SKM-1 treated with dmso at 0.1 percent for 144 hours (cell line): ENCODE measurements at regions not wholly inside any gene's neighbourhood (a gene's known extent, or its start where the extent isn't known, plus 50 kb on each side); places are given as distances from the start of the nearest gene placed in this dataset.
"Not testable (repeated sequence)": the region's sequence is repeated elsewhere in the genome, so short reads cannot be mapped to it uniquely, and the experiment has no call there.

Source experiments
- DNase-seq: peaks from one replicate; lab custom pipeline; 2025; ENCODE audit not compliant: unreplicated experiment; lab: John Stamatoyannopoulos, UW

DNA sequence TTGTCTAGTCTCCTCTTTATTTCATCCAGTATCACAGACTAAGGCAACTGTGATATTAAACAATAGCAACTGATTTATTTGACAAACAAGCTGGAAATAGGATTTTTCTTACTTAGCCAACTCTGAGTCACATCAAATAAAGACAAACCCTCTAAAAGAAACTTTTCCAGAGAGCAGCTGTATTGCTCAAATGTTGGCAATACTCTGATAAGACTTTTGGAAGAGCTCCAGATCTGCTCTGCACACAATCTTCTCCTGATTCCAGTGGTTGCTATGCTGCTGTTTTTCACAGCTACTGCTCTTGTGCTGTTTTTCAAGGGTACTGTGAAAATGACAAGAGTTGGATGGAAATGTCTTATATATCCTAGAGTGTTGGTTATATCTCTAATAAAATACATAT lies 1479.2 kb downstream of the SLITRK5 start:
- DNase-seq: no peak

DNA sequence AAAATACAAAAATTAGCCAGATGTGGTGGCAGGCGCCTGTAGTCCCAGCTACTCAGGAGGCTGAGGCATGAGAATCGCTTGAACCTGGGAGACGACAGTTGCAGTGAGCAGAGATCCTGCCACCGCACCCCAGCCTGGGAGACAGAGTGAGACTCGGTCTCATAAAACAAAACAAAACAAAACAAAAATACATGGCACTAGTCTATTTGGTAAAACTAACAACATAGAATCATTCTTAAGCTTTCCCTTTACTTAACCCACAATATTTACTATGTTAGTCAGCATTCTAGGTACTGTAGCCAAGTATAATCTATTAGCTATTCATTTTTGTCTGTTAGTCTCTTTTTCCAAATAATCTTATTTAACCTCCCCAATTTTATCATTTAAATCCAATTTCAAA lies 1482.8 kb downstream of the SLITRK5 start:
- no peak for DNase-seq

DNA sequence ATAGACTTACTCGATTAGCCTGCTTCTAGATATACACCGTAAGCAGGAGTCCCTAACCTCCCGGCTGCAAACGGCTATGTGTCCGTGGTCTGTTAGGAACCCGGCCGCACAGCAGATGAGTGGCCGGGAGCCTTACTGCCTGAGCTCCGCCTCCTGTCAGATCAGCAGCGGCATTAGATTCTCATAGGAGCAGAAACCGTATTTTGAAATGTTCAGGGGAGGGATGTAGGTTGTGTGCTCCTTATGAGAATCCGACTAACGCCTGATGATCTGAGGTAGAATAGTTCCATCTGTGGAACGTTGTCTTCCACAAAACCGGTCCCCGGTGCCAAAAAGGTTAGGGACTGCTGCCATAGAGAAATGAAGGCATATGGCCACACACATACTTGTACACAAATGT lies 1491.9 kb downstream of the SLITRK5 start:
- DNase-seq: no peak

DNA sequence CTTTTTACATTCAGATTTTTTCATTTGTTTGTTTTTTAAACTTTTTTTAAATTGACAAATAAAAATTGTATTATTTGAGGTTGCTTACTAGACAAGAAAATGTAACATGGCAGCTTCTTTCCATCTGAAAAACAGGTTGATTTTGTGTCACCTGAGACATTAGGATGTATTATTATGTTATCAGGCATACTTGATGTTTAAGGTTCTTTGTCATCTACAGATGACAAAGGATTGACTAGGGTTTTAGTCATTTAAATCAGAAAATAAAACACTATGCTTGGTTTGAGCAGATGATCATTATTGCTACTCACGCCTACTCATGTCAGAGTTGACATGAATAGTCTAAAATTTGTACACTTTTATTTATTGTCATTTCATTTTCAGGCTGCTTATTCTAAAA lies 1494.5 kb downstream of the SLITRK5 start:
- no peak for DNase-seq

DNA sequence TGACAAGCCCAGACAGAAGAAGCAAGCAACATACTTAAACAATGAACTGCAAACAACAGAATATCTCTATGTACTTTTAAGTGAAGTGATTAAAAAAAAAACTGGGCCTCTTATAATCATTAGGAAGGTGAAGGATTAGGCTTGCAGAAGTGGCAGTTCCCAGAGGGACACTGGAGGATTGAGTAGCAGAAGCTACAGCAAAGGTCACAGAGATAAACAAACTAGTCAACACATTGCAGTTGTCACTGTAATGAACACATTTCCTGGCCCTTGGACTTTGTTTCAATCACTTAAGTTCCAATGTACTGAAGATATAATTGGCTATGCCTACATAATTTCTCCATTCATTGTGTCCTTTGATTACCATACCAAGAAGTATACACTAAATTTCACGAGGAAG lies 1498.8 kb downstream of the SLITRK5 start:
- DNase-seq: no peak

DNA sequence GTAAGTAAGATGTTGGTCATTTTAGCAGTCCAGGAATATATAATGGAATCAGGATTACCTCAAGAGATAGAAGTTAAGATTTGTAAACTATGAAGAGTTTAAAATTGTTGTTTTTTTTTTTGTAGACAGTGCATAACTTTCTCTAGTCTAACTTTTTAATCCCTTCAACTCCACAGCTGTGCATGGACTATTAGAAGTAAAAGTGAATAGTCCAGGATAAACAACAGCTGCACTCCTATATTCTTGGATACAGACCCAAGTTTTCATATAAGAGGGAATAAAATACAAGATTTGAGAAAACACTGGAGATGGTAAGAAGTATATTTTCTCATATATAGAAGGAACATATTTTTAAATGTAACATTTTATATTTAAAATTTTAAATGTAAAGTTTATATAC lies 1509.9 kb downstream of the SLITRK5 start:
- no peak for DNase-seq

DNA sequence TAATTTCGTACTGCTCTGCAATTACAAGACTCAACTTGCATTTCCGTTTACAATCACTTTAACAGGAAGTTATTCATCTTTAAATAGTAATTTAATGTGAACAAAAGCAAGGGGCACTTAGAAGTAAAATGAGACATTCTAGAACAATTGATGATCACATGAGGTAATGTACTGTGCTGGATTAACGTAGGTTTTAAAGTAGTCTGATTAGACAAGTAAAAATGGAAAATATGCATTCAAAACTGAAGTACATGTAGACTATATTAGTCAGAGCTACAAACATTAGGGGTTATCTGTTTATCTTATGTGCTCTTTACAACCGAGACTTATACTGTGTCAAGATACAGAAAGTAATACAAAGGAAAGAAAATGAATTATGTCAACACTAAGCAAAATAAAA lies 1528.0 kb downstream of the SLITRK5 start:
- DNase-seq: no peak

DNA sequence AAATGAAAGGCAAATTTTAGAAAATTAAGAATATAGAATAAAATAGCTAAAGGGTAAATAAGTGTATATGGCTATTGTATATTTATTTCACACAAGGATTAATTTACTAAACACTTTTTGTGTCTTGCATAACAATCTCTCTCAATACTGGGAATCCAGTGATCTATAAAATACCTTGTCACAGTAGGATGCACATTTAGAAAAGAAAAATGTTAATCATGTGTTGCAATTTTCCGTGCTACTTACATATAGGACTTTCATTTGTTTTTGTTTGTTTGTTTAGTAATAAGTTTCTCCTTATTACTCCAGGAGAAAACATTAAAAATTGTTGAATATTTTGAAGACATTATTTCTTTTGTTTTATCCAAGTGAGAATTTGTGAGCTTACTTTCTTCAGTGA lies 1533.3 kb downstream of the SLITRK5 start:
- no peak for DNase-seq

DNA sequence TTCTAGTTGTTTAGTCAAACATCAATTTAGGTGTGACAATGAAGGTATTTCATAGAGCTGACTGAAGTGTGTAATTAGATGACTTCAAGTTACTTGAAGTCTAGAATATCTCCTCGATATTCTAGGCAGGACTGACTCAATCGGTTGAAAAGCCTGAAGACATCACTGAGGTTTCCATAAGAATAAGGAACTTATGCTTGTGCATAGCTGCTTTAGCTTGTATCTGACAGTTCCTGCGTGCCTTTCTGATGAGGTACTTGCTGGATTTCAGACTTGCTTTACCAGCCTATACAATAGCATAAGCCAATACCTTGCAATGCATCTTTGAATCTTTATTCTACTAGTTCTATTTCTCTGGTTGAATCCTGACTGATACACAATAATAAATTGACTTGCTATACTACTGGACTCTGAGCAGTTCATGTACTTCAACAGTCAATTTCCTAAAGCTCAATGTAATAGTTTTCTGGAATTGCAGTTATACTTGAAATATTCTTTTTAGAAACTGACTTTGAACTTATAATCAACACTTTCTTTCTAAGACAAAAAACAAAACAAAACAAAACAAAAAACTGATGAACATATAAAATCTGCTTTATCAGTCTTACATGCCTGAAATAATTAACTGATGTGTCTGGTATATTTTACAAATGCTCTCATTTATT lies 1534.8 kb downstream of the SLITRK5 start:
- DNase-seq: no peak

DNA sequence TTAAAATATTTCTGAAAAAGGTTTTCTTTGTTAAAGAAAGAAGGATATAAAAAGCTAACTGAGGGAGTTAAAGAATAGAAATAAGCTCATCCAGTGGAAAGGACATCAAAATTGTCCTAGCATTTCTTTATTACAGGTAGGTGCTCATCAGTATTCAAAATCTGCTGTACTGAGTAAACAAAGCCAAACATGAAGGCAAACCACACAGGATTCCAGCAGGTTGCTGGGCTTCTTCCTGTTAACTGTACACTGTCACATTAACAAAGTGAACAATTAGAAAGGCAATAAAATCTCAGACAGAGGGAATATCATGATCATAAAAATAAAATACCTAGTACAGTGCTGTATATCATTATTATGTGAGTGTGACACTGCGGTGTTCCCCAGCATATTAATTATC lies 1541.0 kb downstream of the SLITRK5 start:
- no peak for DNase-seq

DNA sequence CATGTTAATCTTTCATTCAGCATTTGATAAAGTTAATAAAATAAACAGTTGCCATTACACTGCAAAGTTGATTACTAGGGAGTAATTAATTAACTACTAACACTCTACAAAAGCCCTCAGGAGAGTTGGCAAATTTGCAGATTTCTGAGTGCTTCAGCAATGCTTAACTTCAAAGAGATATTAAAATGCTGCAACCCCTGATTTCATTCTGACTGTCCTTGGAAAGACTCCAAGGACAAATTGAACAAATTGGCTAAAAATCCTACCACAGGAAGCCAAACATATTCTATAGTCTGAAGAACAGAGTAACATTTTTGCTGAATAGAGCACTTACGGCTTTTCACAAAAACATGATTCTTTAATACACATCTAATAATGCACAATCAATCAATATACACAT lies 1543.0 kb downstream of the SLITRK5 start:
- no peak for DNase-seq

DNA sequence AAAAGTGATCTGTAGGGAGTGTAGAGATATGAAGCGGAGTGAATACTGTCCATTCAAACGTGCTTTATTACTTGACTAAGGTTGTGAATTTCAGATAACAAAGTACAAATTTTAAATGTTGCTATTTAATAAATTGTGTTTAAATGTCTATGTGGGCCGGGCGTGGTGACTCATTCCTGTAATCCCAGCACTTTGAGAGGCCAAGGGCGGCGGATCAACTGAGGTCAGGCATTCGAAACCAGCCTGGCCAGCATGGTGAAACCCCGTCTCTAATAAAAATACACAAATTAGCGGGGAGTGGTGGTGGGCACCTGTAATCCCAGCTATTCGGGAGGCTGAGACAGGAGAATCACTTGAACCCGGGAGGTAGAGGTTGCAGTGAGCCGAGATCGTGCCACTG lies 1544.1 kb downstream of the SLITRK5 start:
- DNase-seq: not testable (repeated sequence)

DNA sequence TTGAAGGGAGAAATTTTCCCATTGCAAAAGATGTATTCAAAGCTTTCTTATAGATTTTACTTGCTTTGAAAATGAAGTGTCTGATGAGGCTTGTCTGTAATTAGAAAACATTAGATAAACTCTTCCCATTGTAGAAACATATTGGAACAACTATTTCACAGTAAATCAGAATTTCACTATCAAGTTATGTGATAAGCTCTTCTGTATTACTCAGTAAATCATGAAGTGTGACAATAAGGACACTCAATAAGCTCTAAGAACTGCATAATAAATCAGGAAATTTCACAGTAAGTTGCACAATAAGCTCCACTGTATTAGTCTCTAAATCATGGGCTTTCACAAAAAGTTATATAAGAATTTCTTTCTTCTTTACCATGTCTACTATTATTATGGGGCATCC lies 1546.6 kb downstream of the SLITRK5 start:
- DNase-seq: no peak

DNA sequence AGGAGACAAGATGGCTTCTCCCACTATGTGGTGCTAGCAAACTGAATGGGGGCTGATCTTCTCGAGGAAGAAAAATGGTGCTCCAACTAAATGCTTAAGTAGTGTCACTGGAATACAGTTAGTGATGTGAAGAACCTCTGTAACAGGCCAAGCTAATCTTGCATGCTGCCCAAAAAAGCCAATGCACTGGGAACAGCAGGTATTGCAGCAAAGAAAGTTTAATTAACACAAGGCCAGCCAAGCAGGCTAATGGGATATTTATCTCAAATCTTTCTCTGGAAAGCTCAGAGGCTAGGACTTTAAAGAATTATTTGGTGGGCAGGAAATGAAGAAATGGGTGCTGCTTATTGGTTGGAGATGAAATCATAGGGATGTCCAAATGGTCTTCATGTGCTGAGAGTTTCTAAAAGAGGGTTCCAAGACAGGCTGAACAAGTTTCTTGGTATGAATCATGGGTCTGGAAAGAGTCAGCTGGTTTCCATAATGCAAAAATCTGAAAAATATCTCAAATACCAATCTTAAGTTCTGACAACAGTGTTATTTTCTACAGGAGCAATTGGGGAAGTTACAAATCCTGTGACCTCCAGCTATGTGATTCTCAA lies 1550.5 kb downstream of the SLITRK5 start:
- no peak for DNase-seq

DNA sequence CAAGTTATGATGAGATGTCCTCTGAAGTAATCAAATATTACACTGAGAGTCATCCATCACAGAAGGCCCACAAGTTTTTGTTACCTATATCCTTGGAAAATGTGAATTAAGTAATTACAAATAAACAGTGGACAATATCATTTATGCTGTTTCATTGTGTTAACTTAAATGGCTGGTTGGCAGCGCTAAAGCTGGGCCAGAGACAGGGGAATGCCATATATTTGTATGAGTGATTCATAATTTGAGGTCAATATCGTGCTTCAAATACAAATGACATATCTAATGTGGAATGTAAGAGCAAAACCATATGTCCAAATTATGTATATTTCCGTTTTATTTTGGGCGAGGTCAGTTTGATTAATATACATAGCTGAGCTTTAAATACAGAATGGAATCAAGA lies 1556.2 kb downstream of the SLITRK5 start:
- DNase-seq: no peak

DNA sequence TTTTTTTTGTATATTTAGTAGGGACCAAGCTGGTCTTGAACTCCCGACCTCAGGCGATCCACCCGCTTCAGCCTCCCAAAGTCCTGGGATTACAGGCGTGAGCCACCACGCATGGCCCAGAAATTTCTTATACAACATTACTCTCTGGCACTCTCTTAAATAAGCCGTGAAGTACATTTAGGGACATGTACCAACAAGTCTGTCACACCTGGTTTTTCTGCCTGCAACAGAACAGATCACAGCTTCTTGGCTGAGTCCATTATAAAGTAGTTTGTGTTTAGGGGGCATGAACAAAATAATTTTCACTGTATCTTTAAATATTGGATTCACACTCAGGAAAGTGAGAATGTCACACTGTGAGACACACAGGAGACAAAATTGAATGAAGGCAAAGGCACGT lies 1567.3 kb downstream of the SLITRK5 start:
- no peak for DNase-seq

DNA sequence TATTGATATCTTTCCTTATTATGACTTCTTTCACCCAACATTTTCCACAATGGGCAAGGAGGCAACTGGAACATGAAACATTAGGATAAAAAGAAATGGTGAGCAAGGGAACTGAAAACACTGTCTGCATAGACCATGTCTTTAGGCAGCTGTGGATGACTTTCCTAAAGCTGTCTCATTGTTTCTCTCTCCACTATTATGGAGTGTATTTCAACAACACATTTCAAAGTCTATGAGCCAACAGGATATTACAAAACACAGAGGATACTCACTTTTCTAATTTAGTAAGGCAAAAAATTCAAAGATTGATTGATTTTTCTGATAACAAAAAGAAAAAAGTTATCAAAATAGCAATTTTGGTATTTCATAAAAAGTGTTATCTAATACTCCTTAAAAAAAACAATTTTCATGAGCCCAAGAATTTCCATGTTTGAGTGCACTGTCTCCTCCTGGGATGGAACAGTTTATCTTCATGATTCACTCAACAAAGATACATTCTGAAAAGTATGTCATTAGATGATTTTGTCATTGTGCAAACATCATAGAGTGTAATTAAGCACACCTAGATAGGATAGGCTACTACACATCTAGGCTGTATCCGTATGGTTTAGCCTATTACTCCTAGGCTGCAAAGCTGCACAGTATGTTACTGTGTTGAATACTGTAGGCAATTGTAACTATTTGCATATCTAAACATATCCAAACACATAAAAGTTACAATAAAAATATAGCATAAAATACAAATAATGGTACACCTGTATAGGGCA lies 1568.4 kb downstream of the SLITRK5 start:
- DNase-seq: no peak

DNA sequence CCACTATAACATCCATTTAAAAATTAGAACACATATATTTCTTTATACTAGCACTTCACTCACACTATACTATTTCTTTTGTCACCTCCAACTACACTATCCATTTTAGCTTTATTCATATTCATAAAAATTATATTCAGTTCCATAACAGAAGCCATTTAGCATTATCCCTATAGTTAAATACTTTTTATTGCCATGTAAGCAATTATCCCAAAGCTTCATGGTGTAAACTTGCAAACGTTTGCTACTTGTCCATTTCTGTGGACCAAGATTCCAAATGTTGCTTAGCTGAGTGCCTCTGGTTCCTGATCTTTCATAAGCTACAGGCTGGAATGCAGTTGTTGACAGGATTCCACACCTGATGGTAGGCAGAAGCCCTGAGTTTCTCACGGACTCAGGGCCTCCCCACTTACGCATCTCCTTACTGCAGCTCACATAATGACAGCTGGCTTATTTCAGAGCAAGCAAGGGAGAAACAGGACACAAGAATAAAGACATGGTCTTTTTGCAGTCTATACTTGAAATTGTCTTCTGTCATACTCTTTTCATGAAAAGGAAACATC lies 1584.8 kb downstream of the SLITRK5 start:
- DNase-seq: no peak

DNA sequence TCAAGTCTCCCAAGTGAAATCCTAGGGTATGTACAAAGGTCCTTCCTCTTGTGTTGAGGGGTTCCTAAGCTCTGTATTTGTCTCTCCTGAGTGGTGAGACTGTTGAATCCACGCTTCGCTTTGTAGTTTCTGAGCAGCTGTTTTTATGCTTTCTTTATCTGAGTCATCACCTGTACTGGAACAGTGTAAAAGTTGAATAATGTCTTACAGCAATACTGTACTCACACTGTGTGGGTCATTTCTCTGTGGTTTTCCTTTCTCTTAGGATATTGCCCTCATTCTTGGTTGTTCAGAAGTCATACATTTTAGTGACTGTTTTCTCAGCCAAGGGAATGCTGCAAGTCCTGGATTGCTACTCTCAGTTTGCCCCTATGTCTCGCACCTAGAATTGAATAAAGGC lies 1596.6 kb downstream of the SLITRK5 start:
- DNase-seq: no peak

DNA sequence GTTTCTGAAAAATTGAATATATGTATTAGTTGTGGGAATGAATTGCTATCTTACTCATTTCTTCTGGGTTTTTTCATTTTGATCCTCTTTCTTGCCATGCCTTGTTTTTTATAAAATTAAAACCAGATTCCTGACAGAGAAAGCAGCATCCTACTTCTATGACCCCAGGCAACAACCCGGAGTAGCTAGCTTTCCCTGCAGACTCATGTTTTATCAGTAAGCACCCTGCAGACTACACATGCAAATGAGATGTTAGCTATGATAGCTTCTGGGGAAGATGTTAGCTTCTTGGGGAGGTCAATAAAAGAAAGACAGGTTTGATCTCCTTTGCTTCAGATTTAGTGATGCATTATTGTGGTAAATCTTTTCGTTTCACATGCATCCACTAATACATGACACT lies 1598.6 kb downstream of the SLITRK5 start:
- DNase-seq: no peak

DNA sequence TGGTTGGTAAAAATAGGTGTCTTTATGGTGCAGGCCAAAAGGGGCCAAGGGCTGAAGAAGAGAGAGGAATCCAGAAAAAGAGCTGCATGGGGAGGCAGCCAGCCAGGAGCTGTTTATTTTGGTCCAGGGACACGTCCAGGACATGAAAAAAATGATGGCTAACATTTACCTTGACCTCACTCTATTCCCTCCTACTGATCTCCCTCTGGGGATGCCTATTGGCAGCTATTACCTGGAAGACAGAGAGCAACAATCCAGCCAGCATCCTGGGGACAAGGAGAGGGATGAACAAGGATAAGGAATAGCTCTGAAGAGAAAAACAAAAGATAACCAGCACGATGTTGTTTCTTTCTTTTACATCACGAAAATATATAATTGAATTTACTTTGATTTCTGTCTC lies 1599.6 kb downstream of the SLITRK5 start:
- DNase-seq: no peak

DNA sequence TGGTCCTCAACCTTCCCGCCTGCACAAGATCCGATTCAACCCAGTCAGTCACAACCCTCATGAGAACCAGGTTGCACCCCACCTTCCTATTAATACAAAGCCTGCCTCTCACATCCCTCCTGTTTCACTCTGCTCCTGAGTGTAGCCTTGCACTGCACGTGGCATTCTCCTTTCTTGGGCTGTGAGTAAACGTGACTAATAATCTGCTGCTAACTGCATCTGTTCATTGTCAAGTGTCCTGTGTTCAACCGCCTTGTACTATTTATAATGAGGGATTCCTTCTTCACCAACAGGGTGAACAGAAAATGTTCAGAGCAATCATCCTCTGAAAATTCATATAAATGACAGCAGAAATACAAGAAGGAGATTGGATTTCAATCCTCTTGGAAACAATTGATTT lies 1608.2 kb downstream of the SLITRK5 start:
- DNase-seq: no peak
